Hippocampal formation (tissue), 2 donors: ENCODE measurements at regions not wholly inside any gene's neighbourhood (a gene's known extent, or its start where the extent isn't known, plus 50 kb on each side); places are given as distances from the start of the nearest gene placed in this dataset.
A peak's percentile ranks its signal among the peaks of the same experiment; 100 is the strongest.

Experiments
- DNase-seq, 2 donors: peaks; one replicate each; lab custom pipeline; 2025; lab: John Stamatoyannopoulos, UW

DNA sequence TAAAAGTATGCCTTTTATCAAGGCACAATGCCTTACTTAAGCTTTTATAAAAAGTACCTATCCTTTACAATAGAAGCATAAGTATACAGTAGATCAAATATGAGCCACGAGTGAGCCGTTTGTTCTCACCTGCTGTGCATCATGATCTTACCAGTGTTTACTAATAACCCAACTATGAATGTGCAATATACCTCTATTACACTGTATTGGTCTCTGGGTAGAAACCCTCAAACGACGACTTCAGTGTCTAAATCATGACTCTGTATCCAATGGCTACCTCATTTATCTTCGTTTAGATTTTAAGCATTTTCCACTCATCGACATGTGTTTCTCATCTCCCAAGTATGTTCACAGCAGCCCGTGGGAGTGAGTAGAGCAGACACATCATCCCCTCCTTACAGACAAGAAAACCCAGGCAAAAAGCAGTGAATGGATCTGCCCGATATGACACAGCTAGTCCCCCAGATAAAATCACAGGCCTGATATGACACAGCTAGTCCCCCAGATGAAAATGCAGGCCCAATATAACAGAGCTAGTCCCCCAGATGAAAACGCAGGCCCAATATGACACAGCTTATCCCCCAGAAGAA lies 279.8 kb downstream of the TNS1 start:
- DNase-seq: no peak

DNA sequence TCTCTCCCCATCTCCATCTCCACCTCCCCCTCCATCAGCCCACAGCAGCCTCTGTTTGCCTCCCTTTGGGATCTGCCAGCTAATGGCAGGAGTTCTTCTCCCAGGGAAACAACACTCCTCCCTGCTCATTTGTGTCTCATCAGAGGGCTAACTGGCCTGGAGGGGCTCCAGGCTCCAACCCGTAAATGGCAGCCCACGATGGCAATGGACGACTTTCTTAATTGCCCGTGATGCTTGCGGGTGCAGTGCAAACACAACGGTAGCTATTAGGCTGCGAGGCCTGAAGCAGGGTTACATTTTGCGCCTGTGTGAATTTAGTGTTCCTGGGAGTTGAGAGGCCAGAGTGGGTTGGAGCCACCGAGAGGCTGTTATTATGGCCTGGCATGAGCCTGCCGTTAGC lies 285.1 kb downstream of the TNS1 start:
- DNase-seq: no peak

GRCh38 chr2:217715484-217715883 lies 287.3 kb downstream of the TNS1 start:
- no peak for DNase-seq

DNA sequence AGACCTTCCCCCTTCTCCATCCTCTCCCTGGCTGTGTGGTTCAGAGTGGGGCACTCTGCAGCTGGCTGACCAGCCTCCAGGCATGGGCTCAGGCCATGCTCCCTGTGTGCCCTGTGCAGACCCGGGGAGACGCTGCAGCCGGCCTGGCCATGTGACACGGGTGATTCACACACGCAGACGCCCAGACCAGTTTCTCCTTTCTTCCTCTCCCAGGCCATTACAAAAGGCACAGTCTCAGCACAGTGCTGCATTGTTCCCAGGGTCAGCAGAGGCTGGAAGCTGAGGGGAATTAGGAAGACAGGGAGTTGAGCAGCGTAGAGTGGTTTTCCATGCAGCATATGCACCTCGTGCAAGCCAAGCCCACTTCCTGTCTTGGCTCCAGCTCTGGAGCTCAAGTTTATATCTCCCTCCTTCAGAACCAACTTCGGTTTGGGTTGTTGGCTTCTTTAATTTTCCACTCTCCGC lies 288.5 kb downstream of the TNS1 start:
- peak; percentile 91 to 93 for DNase-seq

DNA sequence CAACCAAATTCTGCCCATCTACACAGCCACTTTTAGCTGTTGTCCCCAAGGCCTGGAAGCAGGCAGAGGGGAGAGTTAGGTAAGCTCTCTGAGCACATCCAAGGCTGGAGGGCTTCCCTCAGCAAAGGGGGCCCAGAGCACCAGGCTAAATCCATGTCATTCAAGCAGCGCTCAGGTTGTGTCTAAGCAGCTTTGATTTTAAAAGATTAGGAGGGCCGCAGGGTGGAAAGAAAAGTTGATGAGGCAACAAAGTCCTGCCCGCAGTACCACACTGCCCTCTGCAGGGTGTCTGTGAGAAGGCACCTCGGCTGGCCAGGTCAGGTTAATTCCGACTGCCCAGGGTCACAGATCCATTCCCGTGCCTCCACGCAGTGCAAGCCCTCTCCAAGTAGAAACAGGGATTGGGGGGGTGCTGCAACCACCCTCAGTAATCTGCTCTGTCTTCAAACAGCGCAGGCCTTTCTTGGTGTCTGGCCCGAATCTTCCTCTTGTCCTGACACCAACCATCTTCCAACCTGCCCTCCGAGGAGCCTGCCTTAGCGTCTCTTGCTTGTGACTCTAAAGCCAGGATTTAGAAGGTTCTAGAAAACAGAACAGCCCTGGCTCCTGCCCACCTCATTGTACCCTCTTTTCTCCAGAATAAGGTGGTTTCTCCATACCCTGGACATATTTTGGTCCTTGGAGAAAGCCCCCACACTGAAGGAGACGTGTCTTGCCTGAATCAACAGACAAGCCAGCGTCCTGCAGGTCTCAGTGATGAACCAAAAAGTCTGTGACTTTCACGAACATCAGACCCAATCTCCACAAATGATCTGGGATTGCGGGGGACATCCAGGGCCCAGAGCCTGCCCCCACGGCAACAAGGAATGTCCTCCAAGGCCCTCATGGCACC lies 289.2 kb downstream of the TNS1 start:
- DNase-seq: peak; percentile 67 to 76

DNA sequence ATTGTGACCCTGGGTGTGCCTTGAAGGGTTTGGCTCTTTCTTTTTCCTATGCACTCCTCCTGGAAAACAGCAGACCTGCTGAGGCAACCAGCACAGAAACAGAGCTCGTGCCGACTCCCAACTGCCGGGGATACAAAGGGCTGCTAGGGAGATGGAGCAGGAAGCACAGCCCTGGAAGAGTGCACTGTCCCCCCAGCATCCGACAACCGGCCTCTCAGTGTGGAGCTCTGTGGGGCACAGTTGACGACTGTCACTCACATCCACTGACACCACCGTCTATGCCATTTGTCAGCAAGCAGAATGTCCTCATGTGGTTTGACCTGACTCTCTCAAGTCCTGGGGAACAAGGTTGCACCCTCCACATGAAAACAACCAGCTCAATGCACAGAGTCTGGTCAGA lies 290.4 kb downstream of the TNS1 start:
- no peak for DNase-seq

- DNase-seq: no peak
Measured at GRCh38 chr2:217711188-217711587, 291.6 kb downstream of the TNS1 start.

DNA sequence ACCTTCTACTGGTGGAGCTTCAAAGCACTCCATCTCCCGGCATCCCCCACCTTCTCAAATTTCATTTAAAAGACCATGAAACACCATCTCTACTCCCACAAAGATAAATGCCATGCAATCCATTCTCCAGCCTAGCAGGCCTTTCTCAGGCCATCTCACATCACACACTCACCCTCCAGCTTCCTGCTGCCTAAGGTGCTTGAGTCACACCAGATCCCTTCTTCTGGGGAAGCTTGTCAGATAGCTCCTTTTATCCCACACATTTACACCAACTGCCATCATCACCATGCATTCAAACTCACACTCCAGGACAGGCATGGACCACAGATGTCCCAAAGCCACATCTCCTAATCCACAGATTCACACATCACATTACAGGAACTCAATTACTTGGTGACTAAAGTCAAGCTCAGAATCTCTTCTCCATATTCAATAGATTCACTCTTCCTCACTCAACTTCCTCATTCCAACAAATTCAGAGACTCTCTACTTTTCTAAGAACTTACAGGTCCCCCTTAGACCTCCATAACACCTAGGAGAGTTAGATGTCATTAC lies 292.5 kb downstream of the TNS1 start:
- DNase-seq: no peak

DNA sequence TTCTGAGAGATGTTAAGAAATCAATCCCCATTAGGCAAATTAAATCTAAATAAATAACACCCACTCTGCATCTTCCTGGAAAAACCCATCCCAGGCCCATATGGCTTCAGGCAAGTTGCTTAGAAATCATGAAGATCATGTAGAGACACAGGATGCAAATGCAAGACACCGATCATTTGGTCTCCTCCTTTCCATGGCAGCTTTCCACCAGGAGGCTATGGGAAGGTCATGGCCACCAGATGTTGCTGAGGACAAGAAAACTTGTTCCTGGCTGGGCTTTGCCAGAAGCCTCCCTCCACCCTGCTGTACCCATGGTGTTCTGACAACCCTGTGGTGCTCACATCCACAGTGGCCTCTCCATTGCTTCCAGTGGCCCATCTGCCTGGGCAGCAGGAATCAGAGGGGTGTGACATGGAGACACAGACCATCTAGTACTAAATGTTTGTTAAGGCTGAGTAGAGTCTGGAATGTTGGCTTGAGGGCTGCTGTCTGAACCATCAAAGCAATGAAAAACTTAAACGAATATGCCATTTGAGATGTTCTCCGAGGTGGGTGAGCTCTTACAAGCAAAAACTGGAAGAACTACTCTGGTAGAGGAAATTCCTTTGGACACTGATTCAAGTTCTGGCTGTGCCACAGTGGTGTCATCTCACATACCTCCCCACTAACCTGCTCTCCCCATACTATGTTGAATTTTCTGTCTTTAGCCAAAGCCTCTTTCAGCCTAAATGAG lies 293.2 kb downstream of the TNS1 start:
- DNase-seq: no peak

- DNase-seq: no peak
Measured at GRCh38 chr2:217707131-217707611, 295.6 kb downstream of the TNS1 start.

DNA sequence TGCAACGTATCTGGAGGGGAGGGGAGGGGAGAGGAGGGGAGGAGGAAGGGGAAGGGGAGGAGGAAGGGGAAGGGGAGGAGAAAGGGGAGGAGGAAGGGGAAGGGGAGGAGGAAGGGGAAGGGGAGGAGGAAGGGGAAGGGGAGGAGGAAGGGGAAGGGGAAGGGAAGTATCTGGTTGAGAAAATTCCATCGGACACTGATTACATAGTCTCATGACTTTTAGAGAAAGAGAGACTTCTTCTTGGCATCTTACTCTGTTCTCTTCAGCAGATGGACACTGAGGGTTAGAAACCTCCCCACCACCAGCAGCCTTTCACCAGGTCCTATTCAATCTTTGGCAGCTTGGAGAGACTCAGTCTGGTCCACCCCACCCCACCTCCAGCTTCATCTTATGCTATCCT lies 296.3 kb downstream of the TNS1 start:
- DNase-seq: no peak

GRCh38 chr2:217706095-217706494 lies 296.7 kb downstream of the TNS1 start:
- no peak for DNase-seq

- DNase-seq: no peak
Measured at GRCh38 chr2:217705461-217705860, 297.3 kb downstream of the TNS1 start.

DNA sequence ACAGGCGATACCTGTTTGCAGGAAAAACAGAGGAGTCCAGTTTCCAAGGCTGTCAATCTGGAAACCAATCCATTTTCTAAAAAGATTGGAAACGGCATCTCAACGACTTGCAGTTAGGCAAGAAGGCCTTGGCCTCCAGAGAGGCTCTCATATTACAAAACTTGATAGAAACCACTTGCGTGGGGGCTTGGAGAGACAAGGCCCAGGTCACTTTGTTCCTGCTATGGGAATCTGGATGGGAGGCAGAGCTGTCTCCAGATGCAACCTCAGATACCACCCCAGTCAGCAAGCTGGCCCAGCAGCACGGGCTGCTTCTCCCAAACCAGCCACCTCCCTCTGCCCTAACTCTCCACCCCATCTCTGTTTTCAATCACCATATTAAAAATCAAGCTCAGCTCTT lies 298.8 kb downstream of the TNS1 start:
- DNase-seq: no peak

DNA sequence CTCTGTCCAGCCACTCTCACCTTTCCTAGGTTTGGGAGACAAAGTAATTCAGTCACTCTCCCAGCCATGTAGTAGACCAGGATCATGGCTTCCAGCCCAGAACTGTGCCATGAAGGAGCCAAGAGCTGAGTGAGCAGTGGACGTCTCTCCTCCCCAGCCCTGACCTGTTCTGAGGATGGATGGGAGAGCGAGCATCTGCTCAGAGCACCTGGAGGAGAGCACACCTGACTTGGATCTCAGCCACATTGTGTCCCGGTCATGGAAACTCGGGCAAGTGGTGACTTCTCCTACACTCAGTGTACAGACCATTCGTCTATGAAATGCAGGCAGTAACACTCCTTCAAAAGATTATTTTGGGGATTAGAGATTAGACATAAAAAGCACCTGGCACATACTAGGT lies 299.7 kb downstream of the TNS1 start:
- no peak for DNase-seq

DNA sequence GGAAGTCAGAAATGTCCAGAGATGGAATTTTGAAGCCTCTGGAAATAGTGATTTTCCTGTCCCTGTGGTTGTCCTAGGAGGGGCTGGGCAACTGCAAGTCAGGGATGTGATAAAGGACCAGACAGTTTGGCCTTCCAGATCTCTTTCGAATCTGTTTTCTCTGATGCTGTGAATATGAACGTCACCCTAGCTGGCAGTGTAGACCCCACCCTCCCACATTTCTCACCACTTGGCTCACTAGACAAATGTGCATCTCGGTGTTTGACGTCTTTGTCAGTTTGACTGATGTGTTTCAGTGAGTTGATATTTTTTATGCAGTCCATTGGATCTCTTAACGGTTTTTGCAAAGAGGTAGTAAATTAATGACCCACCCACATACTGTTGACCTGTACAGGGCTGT lies 301.2 kb downstream of the TNS1 start:
- no peak for DNase-seq

DNA sequence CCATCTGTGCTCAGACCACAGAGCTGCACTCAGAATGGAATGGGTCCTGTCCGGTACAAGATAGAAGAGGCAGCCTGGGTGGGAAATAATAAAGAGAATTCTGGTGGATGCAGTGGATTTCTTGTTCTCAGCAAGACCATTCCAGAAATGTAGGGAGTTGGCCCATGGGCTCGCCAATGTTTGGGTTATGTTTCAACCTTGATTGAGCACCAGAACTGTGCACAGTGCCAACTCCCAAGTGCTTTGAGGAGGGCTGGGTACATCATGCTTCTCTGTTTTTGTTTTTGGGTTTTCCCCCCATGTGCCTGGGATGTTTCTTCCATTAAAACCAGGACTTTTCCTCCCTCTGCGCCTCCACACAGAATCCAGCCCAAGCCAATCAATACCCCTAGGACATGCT lies 304.1 kb downstream of the TNS1 start:
- no peak for DNase-seq

DNA sequence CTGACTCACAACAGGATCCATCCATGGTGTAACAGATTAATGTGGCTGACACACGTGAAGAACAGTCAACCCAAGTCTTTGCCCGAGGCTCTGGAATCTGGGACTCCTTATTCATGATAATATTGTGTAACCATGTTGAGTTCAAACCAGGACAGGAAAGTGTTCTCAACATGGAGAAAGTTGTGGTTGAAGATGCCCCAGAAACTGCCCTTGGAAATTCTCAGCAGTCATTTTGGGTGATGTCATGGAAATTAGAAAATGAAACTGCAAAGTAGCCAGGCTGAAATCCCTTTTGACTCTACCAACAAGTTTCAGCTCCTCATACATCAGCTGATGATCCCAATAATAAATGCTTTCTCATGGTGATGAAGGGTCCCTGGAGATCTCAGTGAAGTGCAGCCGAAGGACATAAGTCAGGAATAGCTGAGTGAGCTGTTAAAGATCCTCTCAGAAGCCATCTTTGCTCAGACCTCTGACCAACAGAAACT lies 307.7 kb downstream of the TNS1 start:
- no peak for DNase-seq

DNA sequence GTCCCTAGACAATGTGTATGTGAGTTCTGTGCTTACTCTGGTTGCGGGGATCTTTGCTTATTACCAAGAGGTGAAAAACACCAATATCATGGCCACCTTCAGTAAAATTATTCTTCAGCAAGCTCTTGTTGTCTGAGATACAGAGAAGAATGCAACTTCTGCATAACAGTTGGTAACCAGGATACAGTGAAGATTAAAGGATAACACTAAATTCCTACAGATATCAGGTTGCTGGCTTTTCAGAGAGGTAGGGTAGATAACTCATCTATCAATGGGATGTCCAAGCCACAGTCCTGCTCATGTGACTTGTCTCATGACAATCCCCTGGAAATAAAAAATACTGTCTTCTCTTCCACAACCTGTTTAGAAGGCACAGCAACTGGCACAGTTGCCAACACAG lies 308.5 kb downstream of the TNS1 start:
- no peak for DNase-seq

DNA sequence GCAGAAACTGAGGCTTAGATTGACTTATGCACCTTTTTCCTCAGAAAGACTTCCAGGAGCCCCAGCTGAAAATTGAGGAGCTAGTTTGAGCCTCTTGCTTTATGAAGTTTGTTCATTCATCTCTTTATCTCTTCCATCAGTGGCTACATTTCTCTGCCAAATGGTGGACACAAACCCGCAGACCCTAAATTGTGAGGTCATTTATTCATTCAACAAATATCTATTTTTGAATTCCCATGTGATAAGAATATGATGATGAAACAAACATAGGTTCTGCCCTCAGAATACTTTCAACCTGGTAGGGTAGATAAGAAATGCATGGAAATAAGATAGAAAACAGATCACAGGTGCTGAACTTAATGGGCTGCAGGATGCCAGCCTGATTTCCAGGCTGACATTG lies 309.4 kb downstream of the TNS1 start:
- DNase-seq: no peak

GRCh38 chr2:217691920-217692666 lies 310.7 kb downstream of the TNS1 start:
- no peak for DNase-seq
